SK-N-SH (cell line): ENCODE measurements at regions not wholly inside any gene's neighbourhood (a gene's known extent, or its start where the extent isn't known, plus 50 kb on each side); places are given as distances from the start of the nearest gene placed in this dataset.

Source experiments
- CTCF ChIA-PET: fragments of 300-600, 350-600 bp; formaldehyde crosslinking; extraction: SDS; loops from one replicate; lab custom pipeline; 2021; lab: Yijun Ruan, JAX
- POLR2A ChIA-PET: fragments of 350-600 bp; sonication (Branson Sonifier 250); formaldehyde crosslinking; extraction: SDS; loops from one replicate; lab custom pipeline; 2020; ENCODE audit warnings: antibody characterized with exemption, inconsistent platforms; lab: Yijun Ruan, JAX
- DNase-seq: peaks from one replicate; pipeline ENCODE4 v3.0.0; 2012
- H2AFZ ChIP-seq: fragments of 200-600 bp; sonication (generic); 2 replicates; pipeline ENCODE4 v1.8.1; 2016; ENCODE audit warnings: antibody characterized with exemption, mild to moderate bottlenecking, low read depth
- H3F3A ChIP-seq: fragments of 200-600 bp; sonication (generic); replicated peaks from 2 replicates; pipeline ENCODE3; 2016; ENCODE audit warnings: antibody characterized with exemption, mild to moderate bottlenecking; ENCODE audit not compliant: insufficient read depth
- H3K27ac ChIP-seq, 2 experiments: fragments of 200-500 bp in 1 of 2; fragments of 200-600 bp in 1 of 2; sonication (Bioruptor generic) in 1 of 2; sonication (generic), shearing (Covaris generic) in 1 of 2; 2 replicates each; pipeline versions ENCODE4 v1.5.1 to v1.6.1; 2014 to 2016; ENCODE audit warnings: low read depth in 2 of 2, inconsistent platforms in 1 of 2, low read length in 1 of 2, mild to moderate bottlenecking in 1 of 2, mixed read lengths in 1 of 2
- H3K27me3 ChIP-seq: fragments of 200-600 bp; sonication (generic), shearing (Covaris generic); 2 replicates; pipeline ENCODE4 v1.6.1; 2016; ENCODE audit warnings: mixed run types; ENCODE audit not compliant: insufficient read depth
- H3K36me3 ChIP-seq, 2 experiments: fragments of 200-500 bp in 1 of 2; fragments of 200-600 bp in 1 of 2; sonication (Bioruptor generic) in 1 of 2; sonication (generic) in 1 of 2; replicated peaks in 1 of 2; 2 replicates each; pipeline versions ENCODE3 to v1.5.1; 2014 to 2016; ENCODE audit warnings: low read length in 1 of 2, mild to moderate bottlenecking in 1 of 2; ENCODE audit not compliant: insufficient read depth in 2 of 2, control insufficient read depth in 1 of 2
- H3K4me1 ChIP-seq, 2 experiments: fragments of 200-500 bp in 1 of 2; fragments of 200-600 bp in 1 of 2; sonication (Bioruptor generic) in 1 of 2; sonication (generic), shearing (Covaris generic) in 1 of 2; 2 replicates each; pipeline versions ENCODE4 v1.5.1 to v1.6.1; 2014 to 2016; ENCODE audit warnings: low read depth in 1 of 2, low read length in 1 of 2, mixed run types in 1 of 2; ENCODE audit not compliant: insufficient read depth in 2 of 2, control insufficient read depth in 1 of 2
- H3K4me2 ChIP-seq: fragments of 200-600 bp; sonication (generic), shearing (Covaris generic); 2 replicates; pipeline ENCODE4 v1.6.1; 2017; ENCODE audit warnings: mixed run types
- H3K4me3 ChIP-seq, 2 experiments: fragments of 200-500 bp in 1 of 2; fragments of 200-600 bp in 1 of 2; sonication (Bioruptor generic) in 1 of 2; sonication (generic), shearing (Covaris generic) in 1 of 2; 2 replicates each; pipeline versions ENCODE4 v1.5.1 to v1.8.1; 2014 to 2016; ENCODE audit warnings: low read depth in 2 of 2, inconsistent platforms in 1 of 2, low read length in 1 of 2, mild to moderate bottlenecking in 1 of 2, mixed read lengths in 1 of 2, moderate library complexity in 1 of 2
- H3K79me2 ChIP-seq: fragments of 200-600 bp; sonication (generic); 2 replicates; pipeline ENCODE4 v1.8.1; 2017; ENCODE audit warnings: mild to moderate bottlenecking; ENCODE audit not compliant: insufficient read depth
- H3K9ac ChIP-seq: fragments of 200-600 bp; sonication (generic); 2 replicates; pipeline ENCODE4 v1.6.1; 2017; ENCODE audit warnings: mixed run types
- H3K9me2 ChIP-seq: fragments of 200-600 bp; sonication (generic); 2 replicates; pipeline ENCODE4 v1.6.1; 2017; ENCODE audit warnings: mixed run types
- H3K9me3 ChIP-seq: fragments of 200-600 bp; sonication (generic); 2 replicates; pipeline ENCODE4 v1.6.1; 2017; ENCODE audit warnings: mixed run types, mild to moderate bottlenecking, moderate library complexity
- H4K20me1 ChIP-seq: fragments of 200-600 bp; sonication (generic); 2 replicates; pipeline ENCODE4 v1.6.1; 2017; ENCODE audit warnings: mild to moderate bottlenecking, mixed run types; ENCODE audit not compliant: insufficient read depth
- CTCF ChIP-seq: fragments of 200-600 bp; sonication (generic); IDR thresholded peaks from 2 replicates; pipeline ENCODE4 v1.6.1; 2017; ENCODE audit warnings: antibody characterized with exemption, mild to moderate bottlenecking, moderate library complexity
- ELF1 ChIP-seq: IDR thresholded peaks from 2 replicates; pipeline ENCODE4 v1.4.0; 2012
- EP300 ChIP-seq, 2 experiments: IDR thresholded peaks; 2 replicates each; pipeline versions ENCODE4 v1.4.0 to v1.6.1; 2012; ENCODE audit warnings: borderline replicate concordance in 1 of 2, low read depth in 1 of 2, low read length in 1 of 2
- EZH2phosphoT487 ChIP-seq: fragments of 200-600 bp; sonication (generic); IDR thresholded peaks from 2 replicates; pipeline ENCODE4 v1.6.1; 2017; ENCODE audit warnings: low read depth, mixed run types, mild to moderate bottlenecking, antibody characterized with exemption, moderate library complexity, borderline replicate concordance
- FOXJ3 ChIP-seq: sonication (generic); formaldehyde crosslinking; IDR thresholded peaks from 2 replicates; pipeline ENCODE4 v1.5.1; 2020; ENCODE audit warnings: mild to moderate bottlenecking, missing genetic modification reagents
- FOXM1 ChIP-seq: IDR thresholded peaks from 2 replicates; pipeline ENCODE4 v1.4.0; 2012; ENCODE audit warnings: low read depth, mild to moderate bottlenecking
- GABPA ChIP-seq: IDR thresholded peaks from 2 replicates; pipeline ENCODE4 v1.4.0; 2012; ENCODE audit warnings: low read depth, mild to moderate bottlenecking
- GATA2 ChIP-seq: sonication (generic); formaldehyde crosslinking; IDR thresholded peaks from 2 replicates; pipeline ENCODE4 v1.5.0; 2020; ENCODE audit warnings: mild to moderate bottlenecking, missing genetic modification reagents
- IRF3 ChIP-seq: fragments of 150-350 bp; IDR thresholded peaks from 2 replicates; pipeline ENCODE4 v1.6.1; 2016; ENCODE audit warnings: mild to moderate bottlenecking, low read depth, low read length
- MAX ChIP-seq: IDR thresholded peaks from 2 replicates; pipeline ENCODE4 v1.4.0; 2012; ENCODE audit warnings: low read depth
- MEF2A ChIP-seq: IDR thresholded peaks from 2 replicates; pipeline ENCODE4 v1.4.0; 2012; ENCODE audit warnings: low read depth, borderline replicate concordance
- POLR2AphosphoS5 ChIP-seq: IDR thresholded peaks from 2 replicates; pipeline ENCODE4 v1.6.1; 2012; ENCODE audit warnings: low read depth, low read length
- RAD21 ChIP-seq: IDR thresholded peaks from 2 replicates; pipeline ENCODE4 v1.6.1; 2012; ENCODE audit warnings: mild to moderate bottlenecking, low read length
- RXRA ChIP-seq: IDR thresholded peaks from 2 replicates; pipeline ENCODE4 v1.4.0; 2012; ENCODE audit warnings: low read depth, mild to moderate bottlenecking, borderline replicate concordance
- SIN3A ChIP-seq: IDR thresholded peaks from 2 replicates; pipeline ENCODE4 v1.6.1; 2012; ENCODE audit warnings: low read depth, mild to moderate bottlenecking, low read length, moderate library complexity, borderline replicate concordance
- SMC3 ChIP-seq: IDR thresholded peaks from 2 replicates; pipeline ENCODE4 v1.6.1; 2012; ENCODE audit warnings: low read depth, low read length, improper control_type of control experiment
- TCF12 ChIP-seq: IDR thresholded peaks from 2 replicates; pipeline ENCODE4 v1.4.0; 2012
- TEAD4 ChIP-seq: IDR thresholded peaks from 2 replicates; pipeline ENCODE4 v1.4.0; 2012; ENCODE audit warnings: mild to moderate bottlenecking, borderline replicate concordance; ENCODE audit not compliant: insufficient read depth
- YY1 ChIP-seq: IDR thresholded peaks from 2 replicates; pipeline ENCODE4 v1.4.0; 2012; ENCODE audit warnings: low read depth, mild to moderate bottlenecking
- WGBS: methylation state at CpG from one replicate; pipeline ENCODE4 v1.1.6; 2017; ENCODE audit warnings: low lambda C conversion rate; 5-methylcytosine and 5-hydroxymethylcytosine counted together
- TF ChIP-seq, protein P1 (sequence below): fragments of 150-350 bp; IDR thresholded peaks from 2 replicates; pipeline ENCODE4 v1.6.1; 2017; ENCODE audit warnings: antibody characterized with exemption, low read length, low read depth, borderline replicate concordance
- TF ChIP-seq, protein P2 (sequence below): IDR thresholded peaks from 2 replicates; pipeline ENCODE4; 2012

- TF ChIP-seq EP300 (IDR thresholded peaks at IDR 0.05; ENCODE audit: borderline replicate concordance in 1 of 2, low read depth in 1 of 2, low read length in 1 of 2), result no peak
These were observed 261.3 kb upstream of the KLHL29 start (continued) for GRCh38 chr2:23123686-23124085.

DNA sequence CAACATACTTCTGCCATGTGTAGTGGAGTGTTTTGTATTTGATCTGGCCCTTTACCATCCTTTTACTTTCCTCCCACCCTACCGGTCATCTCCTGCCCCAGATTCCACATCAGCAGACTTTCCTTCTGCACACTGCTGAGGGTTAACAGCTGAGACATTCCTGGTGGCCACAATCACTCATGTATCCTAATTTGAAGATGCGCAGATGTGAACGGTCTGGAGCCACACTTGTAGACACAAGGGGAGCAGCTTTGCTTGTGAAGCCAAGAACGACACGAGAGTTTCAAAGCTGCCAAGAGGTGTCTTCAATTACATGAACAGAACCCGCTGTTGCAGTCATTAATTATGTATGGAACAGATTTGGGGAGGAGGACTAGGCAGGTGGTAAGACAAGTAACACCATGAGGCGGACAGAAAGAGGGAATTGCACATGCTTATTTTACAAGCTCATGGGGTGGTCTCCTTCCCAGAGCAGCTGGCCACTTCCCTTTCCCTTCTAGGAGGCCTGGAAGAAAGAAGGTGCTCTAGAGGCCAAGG is 260.7 kb upstream of the KLHL29 start:
- TF ChIP-seq TCF12 (no peak), MAX (no peak), ELF1 (no peak), EZH2phosphoT487 (no peak), SIN3A (no peak), FOXM1 (no peak), IRF3 (no peak), GATA2 (CRISPR knock-in tag) (no peak), YY1 (no peak), POLR2AphosphoS5 (no peak), MEF2A (no peak), GABPA (no peak), RAD21 (no peak), FOXJ3 (CRISPR knock-in tag) (no peak), RXRA (no peak), SMC3 (no peak), CTCF (no peak), TEAD4 (no peak)
- TF ChIP-seq, protein P1, sequence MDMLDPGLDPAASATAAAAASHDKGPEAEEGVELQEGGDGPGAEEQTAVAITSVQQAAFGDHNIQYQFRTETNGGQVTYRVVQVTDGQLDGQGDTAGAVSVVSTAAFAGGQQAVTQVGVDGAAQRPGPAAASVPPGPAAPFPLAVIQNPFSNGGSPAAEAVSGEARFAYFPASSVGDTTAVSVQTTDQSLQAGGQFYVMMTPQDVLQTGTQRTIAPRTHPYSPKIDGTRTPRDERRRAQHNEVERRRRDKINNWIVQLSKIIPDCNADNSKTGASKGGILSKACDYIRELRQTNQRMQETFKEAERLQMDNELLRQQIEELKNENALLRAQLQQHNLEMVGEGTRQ, result no peak
- TF ChIP-seq, protein P2, sequence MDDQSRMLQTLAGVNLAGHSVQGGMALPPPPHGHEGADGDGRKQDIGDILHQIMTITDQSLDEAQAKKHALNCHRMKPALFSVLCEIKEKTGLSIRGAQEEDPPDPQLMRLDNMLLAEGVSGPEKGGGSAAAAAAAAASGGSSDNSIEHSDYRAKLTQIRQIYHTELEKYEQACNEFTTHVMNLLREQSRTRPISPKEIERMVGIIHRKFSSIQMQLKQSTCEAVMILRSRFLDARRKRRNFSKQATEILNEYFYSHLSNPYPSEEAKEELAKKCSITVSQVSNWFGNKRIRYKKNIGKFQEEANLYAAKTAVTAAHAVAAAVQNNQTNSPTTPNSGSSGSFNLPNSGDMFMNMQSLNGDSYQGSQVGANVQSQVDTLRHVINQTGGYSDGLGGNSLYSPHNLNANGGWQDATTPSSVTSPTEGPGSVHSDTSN, result no peak
- Histone ChIP-seq H4K20me1 (no peaks in the 10 kb centered on the region), H3F3A (no peaks in the 10 kb centered on the region), H3K9ac (no peak overlapping the region), H3K4me3 (no peak overlapping the region), H3K27ac (no peak overlapping the region), H3K4me2 (no peak overlapping the region), H2AFZ (no peak overlapping the region), H3K36me3 (no peaks in the 10 kb centered on the region), H3K9me3 (no peaks in the 10 kb centered on the region), H3K9me2 (no peaks in the 10 kb centered on the region), H3K27me3 (no peaks in the 10 kb centered on the region), H3K4me1 (no peaks in the 10 kb centered on the region), H3K79me2 (no peaks in the 10 kb centered on the region)
- ChIA-PET POLR2A (no interaction called here), CTCF (interaction anchor here (0.8 to 1.2 kb wide), 3 partner anchors 9 to 359 kb away, joined by 3 read pairs; no protein-coding TSS in a partner anchor)
- 49% methylated on average over 7 of the region's 7 CpGs for WGBS
- DNase-seq, result no peak
